GM23248 (cell line): ENCODE measurements at regions not wholly inside any gene's neighbourhood (a gene's known extent, or its start where the extent isn't known, plus 50 kb on each side); places are given as distances from the start of the nearest gene placed in this dataset.

ENCODE experiments used
- DNase-seq: peaks from one replicate; pipeline ENCODE4 v3.0.0-alpha.2; 2015
- H2AFZ ChIP-seq: fragments of 200-600 bp; sonication (generic); 2 replicates; pipeline ENCODE4 v1.6.1; 2016; ENCODE audit warnings: antibody characterized with exemption
- H3F3A ChIP-seq: fragments of 200-600 bp; sonication (generic); 2 replicates; pipeline ENCODE4 v1.6.1; 2016; ENCODE audit warnings: mild to moderate bottlenecking, antibody characterized with exemption, mixed run types; ENCODE audit not compliant: insufficient read depth
- H3K27ac ChIP-seq: fragments of 200-600 bp; sonication (generic); 2 replicates; pipeline ENCODE4 v1.5.1; 2016; ENCODE audit warnings: mild to moderate bottlenecking
- H3K27me3 ChIP-seq: fragments of 200-600 bp; sonication (generic); replicated peaks from 2 replicates; pipeline ENCODE4 v1.6.1; 2016; ENCODE audit warnings: mild to moderate bottlenecking; ENCODE audit not compliant: insufficient read depth
- H3K36me3 ChIP-seq: fragments of 200-600 bp; sonication (generic); 2 replicates; pipeline ENCODE4 v1.6.1; 2016; ENCODE audit warnings: low read depth, mild to moderate bottlenecking
- H3K4me1 ChIP-seq: fragments of 200-600 bp; sonication (generic); 2 replicates; pipeline ENCODE4 v1.6.1; 2016; ENCODE audit warnings: mild to moderate bottlenecking; ENCODE audit not compliant: insufficient read depth
- H3K4me2 ChIP-seq: fragments of 200-600 bp; sonication (generic); one replicate; pipeline ENCODE4 v1.6.1; 2016; ENCODE audit warnings: mild to moderate bottlenecking; ENCODE audit not compliant: unreplicated experiment
- H3K4me3 ChIP-seq: fragments of 200-600 bp; sonication (generic); 2 replicates; pipeline ENCODE4 v1.5.1; 2016; ENCODE audit warnings: mild to moderate bottlenecking
- H3K79me2 ChIP-seq: fragments of 200-600 bp; sonication (generic); 2 replicates; pipeline ENCODE4 v1.6.1; 2016; ENCODE audit warnings: mild to moderate bottlenecking; ENCODE audit not compliant: insufficient read depth
- H3K9ac ChIP-seq: fragments of 200-600 bp; sonication (generic); 2 replicates; pipeline ENCODE4 v1.6.1; 2016; ENCODE audit warnings: mild to moderate bottlenecking
- H3K9me2 ChIP-seq: fragments of 200-600 bp; sonication (generic); 2 replicates; pipeline ENCODE4 v1.6.1; 2016; ENCODE audit warnings: mixed run types, mild to moderate bottlenecking, moderate library complexity; ENCODE audit not compliant: insufficient read depth
- H3K9me3 ChIP-seq: fragments of 200-600 bp; sonication (generic); one replicate; pipeline ENCODE4 v1.6.1; 2017; ENCODE audit warnings: low read depth
- H4K20me1 ChIP-seq: fragments of 200-600 bp; sonication (generic); 2 replicates; pipeline ENCODE4 v1.6.0; 2016; ENCODE audit not compliant: insufficient read depth
- EZH2 ChIP-seq: fragments of 200-600 bp; sonication (generic); IDR thresholded peaks from 2 replicates; pipeline ENCODE4 v1.6.1; 2018; ENCODE audit warnings: antibody characterized with exemption, mild to moderate bottlenecking; ENCODE audit not compliant: insufficient read depth, poor library complexity, severe bottlenecking
- EZH2phosphoT487 ChIP-seq: fragments of 200-600 bp; sonication (generic); IDR thresholded peaks from 2 replicates; pipeline ENCODE4 v1.6.1; 2018; ENCODE audit warnings: antibody characterized with exemption, moderate library complexity, mild to moderate bottlenecking, low read depth; ENCODE audit not compliant: insufficient read depth
- WGBS, 2 experiments: methylation state at CpG; one replicate each; pipeline ENCODE4 v1.1.6; 2015 to 2017; ENCODE audit warnings: low lambda C conversion rate in 2 of 2, low coverage in 1 of 2; ENCODE audit errors: missing lambda C conversion rate in 2 of 2; 5-methylcytosine and 5-hydroxymethylcytosine counted together
- in situ Hi-C: fragments of 300-500 bp; cut with MboI; formaldehyde crosslinking; loops from 2 replicates; pipeline ENCODE4 v1.15.0; 2020

DNA sequence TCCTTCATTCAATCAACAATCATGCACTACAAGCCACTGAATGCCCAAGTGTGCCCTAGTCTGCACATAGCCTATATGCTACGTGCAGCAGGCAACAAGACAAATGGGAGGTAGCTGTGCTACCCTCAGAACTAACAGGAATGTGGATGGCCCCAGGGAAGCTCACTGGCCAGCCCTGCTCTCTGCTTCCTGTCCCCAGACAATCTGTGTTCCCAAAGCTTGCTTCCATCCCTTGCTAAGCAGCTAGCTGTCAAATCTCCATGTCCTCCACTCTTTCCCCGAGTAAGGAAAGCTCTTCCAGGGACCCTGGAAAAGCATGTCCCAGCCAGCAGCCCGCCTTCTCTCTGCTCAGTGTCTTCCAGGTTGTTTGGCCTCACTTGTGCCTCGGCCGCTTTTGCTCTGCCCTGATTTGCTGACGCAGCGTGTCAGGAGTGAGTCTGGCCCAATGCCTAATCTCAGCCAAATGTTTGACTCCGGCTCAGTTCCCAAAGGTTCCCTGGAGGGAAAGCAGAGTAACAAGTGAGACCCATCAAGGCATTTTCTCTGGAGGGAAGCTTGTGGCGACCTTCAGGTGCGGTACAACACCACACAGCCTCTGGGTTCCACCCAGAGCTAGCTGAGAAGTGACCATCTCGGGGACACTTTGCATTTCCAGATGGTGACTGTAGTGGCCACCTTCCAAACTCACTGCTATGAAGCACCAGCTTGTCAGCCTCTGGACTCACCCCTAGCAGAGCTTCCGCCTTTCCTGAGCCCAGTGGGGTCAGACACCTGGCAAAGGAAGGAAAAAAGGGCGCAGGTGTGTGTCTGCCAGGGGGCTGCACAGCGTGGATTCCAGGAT is 243.4 kb downstream of the RHOU start:
- in situ Hi-C loops = no loop called here
- Histone ChIP-seq H3K9ac (no peak overlapping the region), H2AFZ (peak overlapping the region; percentile 48; the same call in 1 of the 2 replicates)

DNA sequence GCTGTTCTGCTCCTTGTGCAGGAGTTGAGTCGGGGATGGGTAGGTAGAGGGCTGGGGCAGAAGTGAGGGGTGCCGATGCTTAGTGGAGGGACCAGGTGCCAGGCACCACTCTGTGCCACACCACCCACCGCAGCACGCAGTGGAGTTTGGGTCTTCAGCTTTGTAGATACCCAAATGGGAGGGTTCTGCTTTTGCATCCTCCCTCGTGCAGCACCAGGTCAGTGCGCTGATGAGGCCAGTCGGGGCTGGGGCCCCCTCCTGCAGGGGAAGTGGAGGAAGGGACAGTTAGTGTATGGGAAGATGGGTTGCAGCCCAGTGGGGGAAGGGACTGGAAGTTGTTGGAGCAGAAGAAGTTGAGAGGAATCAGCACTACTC is 244.0 kb downstream of the RHOU start:
- Histone ChIP-seq H3K9me2 (no peaks in the 10 kb centered on the region), H2AFZ (no peak overlapping the region), H3K27ac (no peak overlapping the region), H3K4me2 (no peak overlapping the region), H3K36me3 (no peaks in the 10 kb centered on the region), H4K20me1 (no peaks in the 10 kb centered on the region), H3K4me3 (no peak overlapping the region), H3K9me3 (no peaks in the 10 kb centered on the region), H3K27me3 (no peaks in the 10 kb centered on the region), H3K4me1 (no peaks in the 10 kb centered on the region; the same call in 1 of the 2 replicates), H3K9ac (no peak overlapping the region), H3F3A (no peaks in the 10 kb centered on the region), H3K79me2 (no peaks in the 10 kb centered on the region)
- DNase-seq = no peak
- TF ChIP-seq EZH2 (no peak), EZH2phosphoT487 (no peak)
- in situ Hi-C loops = no loop called here
- 84 to 88% methylated on average over 7 of the region's 7 CpGs for WGBS, 2 experiments

More for the DNA sequence above, 243.4 kb downstream of the RHOU start:
- H3K9me3 ChIP-seq = no peaks in the 10 kb centered on the region
- H3F3A ChIP-seq = no peaks in the 10 kb centered on the region
- H3K4me2 ChIP-seq = no peak overlapping the region
- DNase-seq = peak; percentile 45
- WGBS, 2 experiments = 20 to 23% methylated on average over 14 of the region's 14 CpGs
- H4K20me1 ChIP-seq = no peaks in the 10 kb centered on the region
- no peaks in the 10 kb centered on the region for H3K36me3 ChIP-seq
- H3K27ac ChIP-seq = no peak overlapping the region
- no peaks in the 10 kb centered on the region for H3K79me2 ChIP-seq
- H3K4me3 ChIP-seq = no peak overlapping the region
- H3K27me3 ChIP-seq = no peaks in the 10 kb centered on the region
- no peaks in the 10 kb centered on the region; the same call in 1 of the 2 replicates for H3K4me1 ChIP-seq
- H3K9me2 ChIP-seq = no peaks in the 10 kb centered on the region
- TF ChIP-seq EZH2phosphoT487 = no peak
- no peak for TF ChIP-seq EZH2

DNA sequence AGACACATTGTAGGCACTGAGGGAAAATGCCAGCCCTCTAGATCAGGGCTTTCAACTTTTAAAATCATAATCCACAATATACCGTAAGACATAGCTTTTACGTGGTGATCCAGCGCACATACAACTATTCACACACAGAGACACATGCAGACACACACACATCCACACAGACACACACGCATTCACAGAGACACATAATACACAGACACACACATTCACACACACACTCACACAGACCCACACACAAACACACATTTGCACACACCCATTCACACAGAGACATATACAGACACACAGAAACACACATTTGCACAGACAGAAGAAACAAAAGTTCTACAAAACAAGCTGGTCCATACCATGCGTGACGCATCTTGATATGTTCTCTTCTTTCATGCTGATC is 244.5 kb downstream of the RHOU start:
- no peak for DNase-seq
- no peak overlapping the region for H2AFZ ChIP-seq
- no peaks in the 10 kb centered on the region for H4K20me1 ChIP-seq
- no peaks in the 10 kb centered on the region; the same call in 1 of the 2 replicates for H3K4me1 ChIP-seq
- in situ Hi-C loops = no loop called here
- H3K36me3 ChIP-seq = no peaks in the 10 kb centered on the region
- no peaks in the 10 kb centered on the region for H3K9me2 ChIP-seq
- H3K4me3 ChIP-seq = no peak overlapping the region
- TF ChIP-seq EZH2phosphoT487 = no peak
- no peak for TF ChIP-seq EZH2
- no peaks in the 10 kb centered on the region for H3K79me2 ChIP-seq
- no peaks in the 10 kb centered on the region for H3K9me3 ChIP-seq
- H3K27ac ChIP-seq = no peak overlapping the region
- WGBS, 2 experiments = 89 to 91% methylated on average over 6 of the region's 6 CpGs
- H3K27me3 ChIP-seq = no peaks in the 10 kb centered on the region
- no peak overlapping the region for H3K4me2 ChIP-seq
- no peaks in the 10 kb centered on the region for H3F3A ChIP-seq
- H3K9ac ChIP-seq = no peak overlapping the region

GRCh38 chr1:228980232-228980937 is 245.1 kb downstream of the RHOU start:
- Histone ChIP-seq H3F3A (no peaks in the 10 kb centered on the region), H2AFZ (no peak overlapping the region), H3K9me3 (no peaks in the 10 kb centered on the region), H3K79me2 (no peaks in the 10 kb centered on the region), H3K4me2 (no peak overlapping the region), H3K9me2 (no peaks in the 10 kb centered on the region), H3K4me3 (no peak overlapping the region), H3K36me3 (no peaks in the 10 kb centered on the region), H3K27me3 (no peaks in the 10 kb centered on the region), H3K4me1 (no peaks in the 10 kb centered on the region; the same call in 1 of the 2 replicates), H3K27ac (no peak overlapping the region), H3K9ac (no peak overlapping the region), H4K20me1 (no peaks in the 10 kb centered on the region)
- TF ChIP-seq EZH2phosphoT487 = no peak
- TF ChIP-seq EZH2 = no peak
- in situ Hi-C loops = no loop called here
- 80 to 83% methylated on average over 9 of the region's 9 CpGs for whole genome bisulfite sequencing, 2 experiments
- no peak for DNase-seq
